IMR-90 (cell line): ENCODE measurements at regions not wholly inside any gene's neighbourhood (a gene's known extent, or its start where the extent isn't known, plus 50 kb on each side); places are given as distances from the start of the nearest gene placed in this dataset.

Source experiments
- ATAC-seq: fragments of 200-7000 bp; cut with Tn5 transposase; 2 replicates; pipeline ENCODE4 v1.9.1; 2020; ENCODE audit warnings: low read depth, mild to moderate bottlenecking, moderate library complexity
- BruUV-seq: library from RNA; stranded (reverse); fragments of 400-500 nt; replicated peaks from 2 replicates; lab custom pipeline; 2021; lab: Mats Ljungman, UMichigan
- CTCF ChIA-PET: fragments of 300-600 bp; formaldehyde crosslinking; extraction: SDS; loops from one replicate; lab custom pipeline; 2021; ENCODE audit warnings: antibody characterized with exemption; lab: Yijun Ruan, JAX
- POLR2A ChIA-PET: fragments of 300-600 bp; sonication (Branson Sonifier 250); formaldehyde crosslinking; loops from one replicate; lab custom pipeline; 2022; ENCODE audit warnings: antibody characterized with exemption; ENCODE audit not compliant: unreplicated experiment; lab: Charles Lee
- DNase-seq: peaks from one replicate; pipeline ENCODE4 v3.0.0; 2013
- H2AFZ ChIP-seq: replicated peaks from 2 replicates; pipeline ENCODE3; 2013; ENCODE audit warnings: low read length, mild to moderate bottlenecking; ENCODE audit not compliant: poor library complexity
- H2AK5ac ChIP-seq: 2 replicates; pipeline ENCODE4 v1.6.1; 2013; ENCODE audit warnings: low read depth, low read length, inconsistent platforms
- H2AK9ac ChIP-seq: replicated peaks from 2 replicates; pipeline ENCODE3; 2013; ENCODE audit warnings: mild to moderate bottlenecking, low read depth, low read length, moderate library complexity; ENCODE audit not compliant: poor library complexity
- H2BK120ac ChIP-seq: 2 replicates; pipeline ENCODE4 v1.6.1; 2013; ENCODE audit warnings: low read depth, low read length, inconsistent platforms
- H2BK15ac ChIP-seq: 3 replicates; pipeline ENCODE4 v1.6.1; 2013; ENCODE audit warnings: low read depth, low read length, inconsistent platforms
- H2BK20ac ChIP-seq: 2 replicates; pipeline ENCODE4 v1.6.1; 2013; ENCODE audit warnings: low read depth, mild to moderate bottlenecking, inconsistent platforms, low read length, moderate library complexity
- H2BK5ac ChIP-seq: 2 replicates; pipeline ENCODE4 v1.6.1; 2013; ENCODE audit warnings: mild to moderate bottlenecking, low read depth, low read length, inconsistent platforms; ENCODE audit not compliant: poor library complexity, severe bottlenecking
- H3K14ac ChIP-seq: replicated peaks from 2 replicates; pipeline ENCODE4 v1.6.1; 2013; ENCODE audit warnings: low read depth, low read length, inconsistent platforms
- H3K18ac ChIP-seq: 2 replicates; pipeline ENCODE4 v1.6.1; 2013; ENCODE audit warnings: low read depth, low read length, control low read depth
- H3K23ac ChIP-seq: 2 replicates; pipeline ENCODE4 v1.6.1; 2013; ENCODE audit warnings: low read depth, low read length, inconsistent platforms
- H3K27ac ChIP-seq: 2 replicates; pipeline ENCODE4 v1.5.1; 2013; ENCODE audit warnings: mild to moderate bottlenecking, control low read depth, low read length; ENCODE audit not compliant: insufficient read depth
- H3K27me3 ChIP-seq: 2 replicates; pipeline ENCODE4 v1.6.1; 2013; ENCODE audit warnings: low read length; ENCODE audit not compliant: control insufficient read depth, insufficient read depth
- H3K36me3 ChIP-seq: 2 replicates; pipeline ENCODE4 v1.6.1; 2013; ENCODE audit warnings: low read length, mixed read lengths; ENCODE audit not compliant: control insufficient read depth, insufficient read depth
- H3K4ac ChIP-seq: 2 replicates; pipeline ENCODE4 v1.6.1; 2013; ENCODE audit warnings: low read depth, low read length, inconsistent platforms
- H3K4me1 ChIP-seq: 2 replicates; pipeline ENCODE4 v1.6.1; 2013; ENCODE audit warnings: low read length, mixed read lengths; ENCODE audit not compliant: control insufficient read depth, insufficient read depth
- H3K4me2 ChIP-seq: 2 replicates; pipeline ENCODE4 v1.6.1; 2013; ENCODE audit warnings: low read depth, mild to moderate bottlenecking, control low read depth, low read length, moderate library complexity
- H3K4me3 ChIP-seq: 2 replicates; pipeline ENCODE4 v1.5.1; 2013; ENCODE audit warnings: low read depth, mild to moderate bottlenecking, control low read depth, low read length, moderate library complexity; ENCODE audit not compliant: insufficient read depth
- H3K56ac ChIP-seq: 2 replicates; pipeline ENCODE4 v1.6.1; 2013; ENCODE audit warnings: low read length, inconsistent platforms; ENCODE audit not compliant: insufficient read depth; ENCODE audit errors: extremely low read depth
- H3K79me1 ChIP-seq, 2 experiments: 2 replicates each; pipeline ENCODE4 v1.6.1; 2013; ENCODE audit warnings: low read length in 2 of 2, inconsistent platforms in 1 of 2, low read depth in 1 of 2
- H3K9ac ChIP-seq: 2 replicates; pipeline ENCODE4 v1.6.1; 2013; ENCODE audit warnings: low read depth, low read length, control low read depth
- H3K9me1 ChIP-seq: 2 replicates; pipeline ENCODE4 v1.6.1; 2013; ENCODE audit warnings: low read length, inconsistent platforms; ENCODE audit not compliant: insufficient read depth
- H3K9me3 ChIP-seq: 2 replicates; pipeline ENCODE4 v1.6.1; 2013; ENCODE audit warnings: low read length; ENCODE audit not compliant: control insufficient read depth, insufficient read depth
- H4K20me1 ChIP-seq: 2 replicates; pipeline ENCODE4 v1.6.1; 2013; ENCODE audit warnings: low read length, inconsistent platforms; ENCODE audit not compliant: insufficient read depth
- H4K5ac ChIP-seq: 2 replicates; pipeline ENCODE4 v1.6.1; 2013; ENCODE audit warnings: mild to moderate bottlenecking, low read depth, low read length, control low read depth
- H4K8ac ChIP-seq, 2 experiments: 2 replicates each; pipeline ENCODE4 v1.6.1; 2013; ENCODE audit warnings: low read depth in 2 of 2, low read length in 2 of 2, control low read depth in 1 of 2, inconsistent platforms in 1 of 2
- H4K91ac ChIP-seq: 2 replicates; pipeline ENCODE4 v1.6.1; 2013; ENCODE audit warnings: low read depth, low read length, inconsistent platforms; ENCODE audit not compliant: insufficient read depth
- BHLHE40 ChIP-seq: fragments of 150-350 bp; IDR thresholded peaks from 2 replicates; pipeline ENCODE4 v1.6.1; 2016; ENCODE audit warnings: mild to moderate bottlenecking, low read depth, low read length
- CEBPB ChIP-seq: IDR thresholded peaks from 2 replicates; pipeline ENCODE4 v1.6.1; 2012; ENCODE audit warnings: low read depth, low read length, improper control_type of control experiment
- CHD1 ChIP-seq: IDR thresholded peaks from 2 replicates; pipeline ENCODE4 v1.6.1; 2012; ENCODE audit warnings: low read depth, low read length, improper control_type of control experiment
- FOS ChIP-seq: fragments of 150-350 bp; IDR thresholded peaks from 2 replicates; pipeline ENCODE4 v1.6.1; 2016; ENCODE audit warnings: low read depth, low read length
- MAFK ChIP-seq: IDR thresholded peaks from 2 replicates; pipeline ENCODE4 v1.6.1; 2012; ENCODE audit warnings: low read depth, low read length, improper control_type of control experiment
- MAZ ChIP-seq: IDR thresholded peaks from 2 replicates; pipeline ENCODE4 v1.6.1; 2012; ENCODE audit warnings: low read depth, mild to moderate bottlenecking, low read length, improper control_type of control experiment, moderate library complexity, borderline replicate concordance
- MXI1 ChIP-seq: IDR thresholded peaks from 2 replicates; pipeline ENCODE4 v1.6.1; 2012; ENCODE audit warnings: low read depth, mild to moderate bottlenecking, low read length, moderate library complexity, borderline replicate concordance
- NFE2L2 ChIP-seq: fragments of 150-350 bp; IDR thresholded peaks from 2 replicates; pipeline ENCODE4 v1.6.1; 2016; ENCODE audit warnings: low read depth, mild to moderate bottlenecking, low read length
- POLR2A ChIP-seq: IDR thresholded peaks from 2 replicates; pipeline ENCODE4 v1.6.1; 2012; ENCODE audit warnings: mild to moderate bottlenecking, low read depth, low read length
- RAD21 ChIP-seq: IDR thresholded peaks from 2 replicates; pipeline ENCODE4 v1.6.1; 2012; ENCODE audit warnings: low read length, improper control_type of control experiment
- RCOR1 ChIP-seq: IDR thresholded peaks from 2 replicates; pipeline ENCODE4 v1.6.1; 2012; ENCODE audit warnings: mild to moderate bottlenecking, low read length, improper control_type of control experiment; ENCODE audit not compliant: insufficient replicate concordance
- RFX5 ChIP-seq: IDR thresholded peaks from 2 replicates; pipeline ENCODE4 v1.8.0; 2012; ENCODE audit warnings: low read depth, mild to moderate bottlenecking, low read length, moderate library complexity
- SMC3 ChIP-seq: fragments of 150-350 bp; IDR thresholded peaks from 2 replicates; pipeline ENCODE4 v1.6.1; 2016; ENCODE audit warnings: low read depth, mild to moderate bottlenecking, antibody characterized with exemption, low read length, moderate library complexity
- WGBS, 2 experiments: methylation state at CpG; one replicate each; pipeline versions ENCODE4 v1.1.5 to v1.1.7; 2013; ENCODE audit warnings: missing lambda C conversion rate in 2 of 2; ENCODE audit not compliant: insufficient read length in 1 of 2; ENCODE audit errors: extremely low coverage in 2 of 2; 5-methylcytosine and 5-hydroxymethylcytosine counted together
- dilution Hi-C: fragments of 300-500 bp; cut with HindIII; formaldehyde crosslinking; loops from one replicate; pipeline ENCODE4 v1.14.3; 2018; ENCODE audit warnings: low sequenced_read_pairs; ENCODE audit not compliant: unreplicated experiment
- in situ Hi-C: fragments of 300-500 bp; cut with MboI; formaldehyde crosslinking; loops from 3 replicates; pipeline ENCODE4 v1.14.3; 2019; ENCODE audit warnings: low sequenced_read_pairs, inconsistent platforms, mixed read lengths
- intact Hi-C: fragments of 100-400 bp; cut with micrococcal nuclease; formaldehyde crosslinking; loops from 2 replicates; pipeline ENCODE4 v1.10.0; 2022
- TF ChIP-seq, protein P1 (sequence below): fragments of 150-350 bp; IDR thresholded peaks from 2 replicates; pipeline ENCODE4 v1.6.1; 2017; ENCODE audit warnings: mild to moderate bottlenecking, antibody characterized with exemption, low read length, low read depth
- TF ChIP-seq, protein P2 (sequence below): fragments of 150-350 bp; IDR thresholded peaks from 2 replicates; pipeline ENCODE4 v1.6.1; 2016; ENCODE audit warnings: low read depth, mild to moderate bottlenecking, low read length, moderate library complexity, borderline replicate concordance
- TF ChIP-seq, protein P3 (sequence below): conservative IDR thresholded peaks from 2 replicates; pipeline ENCODE4 v1.5.1; 2012; ENCODE audit warnings: mild to moderate bottlenecking, low read depth, low read length, improper control_type of control experiment

DNA sequence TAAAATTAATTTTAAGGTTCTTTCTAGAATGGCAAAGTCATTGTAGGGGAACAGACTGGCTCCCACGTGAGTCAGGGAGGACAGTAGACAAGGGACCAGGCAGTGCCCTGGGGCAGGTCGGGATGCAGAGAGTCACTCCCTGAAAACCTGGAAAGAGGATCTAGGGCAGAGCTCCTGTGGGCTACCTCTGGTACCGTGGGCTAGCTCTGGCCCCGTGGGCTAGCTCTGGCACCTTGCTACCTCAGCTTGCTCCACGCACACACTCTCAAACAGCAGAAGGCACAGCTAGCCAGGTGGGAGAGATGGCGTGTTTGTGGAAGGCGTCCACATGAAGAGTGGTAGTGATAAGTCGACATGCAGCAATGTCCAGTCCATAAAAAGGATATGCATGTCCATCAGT, 66.7 kb upstream of the ARHGEF7 start:
- Histone ChIP-seq H3K27ac (no peak overlapping the region), H3K4me1 (peaks cover 10% of the 10 kb centered on the region), H4K91ac (no peak overlapping the region), H3K4me2 (no peak overlapping the region), H3K9me1 (peaks cover 10% of the 10 kb centered on the region), H3K18ac (no peak overlapping the region), H2BK15ac (no peak overlapping the region; the same call in 2 of the 3 replicates), H3K9me3 (no peaks in the 10 kb centered on the region), H3K23ac (no peak overlapping the region), H3K14ac (no peak overlapping the region), H2AK5ac (peak overlapping the region; percentile 57; the same call in 1 of the 2 replicates), H3K79me1 (no peaks in the 10 kb centered on the region), H4K5ac (no peak overlapping the region), H3K36me3 (no peaks in the 10 kb centered on the region), H3K9ac (no peak overlapping the region), H2AFZ (peak overlapping the region; percentile 43), H2BK20ac (peak overlapping the region; percentile 29; the same call in 1 of the 2 replicates), H3K56ac (no peak overlapping the region), H2BK5ac (no peak overlapping the region), H2BK120ac (no peak overlapping the region), H4K20me1 (no peaks in the 10 kb centered on the region), H3K4me3 (no peak overlapping the region), H3K4ac (peak overlapping the region; percentile 38; the same call in 1 of the 2 replicates), H4K8ac (no peak overlapping the region), H3K27me3 (peaks cover 2% of the 10 kb centered on the region; the same call in 1 of the 2 replicates), H2AK9ac (no peak overlapping the region)
- intact Hi-C loops (no loop called here), dilution Hi-C loops (no loop called here), in situ Hi-C loops (loop anchor here (10.0 kb wide), 1 partner anchor 124 kb away; no protein-coding TSS in a partner anchor)
- no CpG with 5 or more reads among the region's 8 CpGs for whole genome bisulfite sequencing, 2 experiments
- TF ChIP-seq, protein P1, sequence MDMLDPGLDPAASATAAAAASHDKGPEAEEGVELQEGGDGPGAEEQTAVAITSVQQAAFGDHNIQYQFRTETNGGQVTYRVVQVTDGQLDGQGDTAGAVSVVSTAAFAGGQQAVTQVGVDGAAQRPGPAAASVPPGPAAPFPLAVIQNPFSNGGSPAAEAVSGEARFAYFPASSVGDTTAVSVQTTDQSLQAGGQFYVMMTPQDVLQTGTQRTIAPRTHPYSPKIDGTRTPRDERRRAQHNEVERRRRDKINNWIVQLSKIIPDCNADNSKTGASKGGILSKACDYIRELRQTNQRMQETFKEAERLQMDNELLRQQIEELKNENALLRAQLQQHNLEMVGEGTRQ, result no peak
- TF ChIP-seq RCOR1, result no peak
- TF ChIP-seq POLR2A, result no peak
- no peak for TF ChIP-seq NFE2L2
- TF ChIP-seq MAFK, result no peak
- no peak for TF ChIP-seq BHLHE40
- TF ChIP-seq MAZ, result no peak
- TF ChIP-seq, protein P2, sequence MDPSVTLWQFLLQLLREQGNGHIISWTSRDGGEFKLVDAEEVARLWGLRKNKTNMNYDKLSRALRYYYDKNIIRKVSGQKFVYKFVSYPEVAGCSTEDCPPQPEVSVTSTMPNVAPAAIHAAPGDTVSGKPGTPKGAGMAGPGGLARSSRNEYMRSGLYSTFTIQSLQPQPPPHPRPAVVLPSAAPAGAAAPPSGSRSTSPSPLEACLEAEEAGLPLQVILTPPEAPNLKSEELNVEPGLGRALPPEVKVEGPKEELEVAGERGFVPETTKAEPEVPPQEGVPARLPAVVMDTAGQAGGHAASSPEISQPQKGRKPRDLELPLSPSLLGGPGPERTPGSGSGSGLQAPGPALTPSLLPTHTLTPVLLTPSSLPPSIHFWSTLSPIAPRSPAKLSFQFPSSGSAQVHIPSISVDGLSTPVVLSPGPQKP, result no peak
- no peak for TF ChIP-seq MXI1
- TF ChIP-seq RAD21, result no peak
- TF ChIP-seq CEBPB, result no peak
- TF ChIP-seq, protein P3, sequence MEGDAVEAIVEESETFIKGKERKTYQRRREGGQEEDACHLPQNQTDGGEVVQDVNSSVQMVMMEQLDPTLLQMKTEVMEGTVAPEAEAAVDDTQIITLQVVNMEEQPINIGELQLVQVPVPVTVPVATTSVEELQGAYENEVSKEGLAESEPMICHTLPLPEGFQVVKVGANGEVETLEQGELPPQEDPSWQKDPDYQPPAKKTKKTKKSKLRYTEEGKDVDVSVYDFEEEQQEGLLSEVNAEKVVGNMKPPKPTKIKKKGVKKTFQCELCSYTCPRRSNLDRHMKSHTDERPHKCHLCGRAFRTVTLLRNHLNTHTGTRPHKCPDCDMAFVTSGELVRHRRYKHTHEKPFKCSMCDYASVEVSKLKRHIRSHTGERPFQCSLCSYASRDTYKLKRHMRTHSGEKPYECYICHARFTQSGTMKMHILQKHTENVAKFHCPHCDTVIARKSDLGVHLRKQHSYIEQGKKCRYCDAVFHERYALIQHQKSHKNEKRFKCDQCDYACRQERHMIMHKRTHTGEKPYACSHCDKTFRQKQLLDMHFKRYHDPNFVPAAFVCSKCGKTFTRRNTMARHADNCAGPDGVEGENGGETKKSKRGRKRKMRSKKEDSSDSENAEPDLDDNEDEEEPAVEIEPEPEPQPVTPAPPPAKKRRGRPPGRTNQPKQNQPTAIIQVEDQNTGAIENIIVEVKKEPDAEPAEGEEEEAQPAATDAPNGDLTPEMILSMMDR, result no peak
- TF ChIP-seq SMC3, result no peak
- TF ChIP-seq CHD1, result no peak
- TF ChIP-seq RFX5, result no peak
- TF ChIP-seq FOS, result no peak
- DNase-seq (no peak), ATAC-seq (no peak)
- ChIA-PET POLR2A (no interaction called here), CTCF (interaction anchor here (0.7 kb wide), 1 partner anchor 135 kb away, joined by 3 read pairs; no protein-coding TSS in a partner anchor)
- BruUV-seq, result no TSS peak
